22Rv1 (cell line): ENCODE measurements at regions not wholly inside any gene's neighbourhood (a gene's known extent, or its start where the extent isn't known, plus 50 kb on each side); places are given as distances from the start of the nearest gene placed in this dataset.
"Not testable (repeated sequence)": the region's sequence is repeated elsewhere in the genome, so short reads cannot be mapped to it uniquely, and the experiment has no call there.

Experiments
- H3K27ac ChIP-seq: fragments of 450-650 bp; 2 replicates; pipeline ENCODE4 v1.5.1; 2017
- CTCF ChIP-seq: fragments of 450-650 bp; IDR thresholded peaks from 2 replicates; pipeline ENCODE4 v1.5.1; 2017; ENCODE audit warnings: mild to moderate bottlenecking
- ZFX ChIP-seq: fragments of 450-650 bp; IDR thresholded peaks from 2 replicates; pipeline ENCODE4 v1.6.1; 2017; ENCODE audit warnings: antibody characterized with exemption, borderline replicate concordance

- H3K27ac ChIP-seq: no peak overlapping the region
These were observed 236.7 kb upstream of the KRR1 start for GRCh38 chr12:75748136-75748535.

GRCh38 chr12:75747572-75748021 is 236.2 kb upstream of the KRR1 start:
- H3K27ac ChIP-seq: no peak overlapping the region
- no peak for TF ChIP-seq CTCF
- TF ChIP-seq ZFX: no peak

More at GRCh38 chr12:75748136-75748535, 236.7 kb upstream of the KRR1 start:
- TF ChIP-seq CTCF: no peak
- no peak for TF ChIP-seq ZFX

- TF ChIP-seq CTCF (no peak), ZFX (no peak)
- H3K27ac ChIP-seq: no peak overlapping the region
These were observed 235.2 kb upstream of the KRR1 start for GRCh38 chr12:75746621-75747020.

- no peak overlapping the region for H3K27ac ChIP-seq
- no peak for TF ChIP-seq CTCF
- TF ChIP-seq ZFX: no peak
These were observed 233.3 kb upstream of the KRR1 start for GRCh38 chr12:75744607-75745256.

DNA sequence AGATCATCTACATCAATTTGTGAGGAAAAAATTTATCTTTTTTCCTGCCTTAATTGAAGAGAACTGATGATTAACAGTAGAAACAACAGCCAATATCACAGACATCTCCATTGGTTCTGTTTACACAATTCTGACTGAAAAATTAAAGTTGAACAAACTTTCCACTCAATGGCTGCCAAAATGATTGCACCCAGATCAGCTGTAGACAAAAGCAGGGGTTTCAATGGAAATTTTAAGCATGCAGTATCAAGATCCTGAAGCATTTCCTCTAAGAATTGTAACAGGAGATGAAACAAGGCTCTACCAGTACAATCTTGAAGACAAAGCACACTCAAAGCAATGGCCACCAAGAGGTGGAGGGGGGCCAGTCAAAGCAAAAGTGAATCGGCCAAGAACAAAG is 231.6 kb upstream of the KRR1 start:
- no peak overlapping the region for H3K27ac ChIP-seq
- TF ChIP-seq ZFX: no peak
- no peak for TF ChIP-seq CTCF

GRCh38 chr12:75742048-75742447 is 230.6 kb upstream of the KRR1 start:
- no peak overlapping the region for H3K27ac ChIP-seq
- TF ChIP-seq CTCF (no peak), ZFX (no peak)

DNA sequence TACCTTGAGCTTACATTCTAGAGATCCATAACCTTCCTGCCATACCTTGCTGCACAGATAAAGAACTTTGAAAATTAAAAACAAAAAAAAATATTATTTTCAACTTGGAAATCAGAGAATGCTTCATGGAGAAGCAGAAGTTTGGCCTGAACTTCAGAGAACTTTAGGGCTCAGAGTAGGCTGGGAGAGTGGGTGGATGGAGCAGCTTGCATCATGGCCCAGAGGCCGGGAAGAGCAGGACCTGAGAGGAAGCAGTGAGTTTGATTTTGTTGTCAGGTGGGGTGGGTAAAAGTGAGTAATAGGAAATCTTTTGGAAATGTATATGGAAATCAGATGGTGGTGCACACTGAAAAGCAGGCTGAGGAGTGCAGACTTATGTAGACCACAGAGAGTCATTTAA is 228.5 kb upstream of the KRR1 start:
- no peak for TF ChIP-seq ZFX
- TF ChIP-seq CTCF: no peak
- no peak overlapping the region for H3K27ac ChIP-seq

- H3K27ac ChIP-seq: not testable (repeated sequence)
These were observed 227.7 kb upstream of the KRR1 start for GRCh38 chr12:75739098-75739497.
